Keratinocyte (primary cell): ENCODE measurements at regions not wholly inside any gene's neighbourhood (a gene's known extent, or its start where the extent isn't known, plus 50 kb on each side); places are given as distances from the start of the nearest gene placed in this dataset.

ENCODE experiments used
- CTCF ChIP-seq, 3 experiments: IDR thresholded peaks in 1 of 3; conservative IDR thresholded peaks in 1 of 3; optimal IDR thresholded peaks in 1 of 3; 2 replicates in 2 of 3; 3 replicates in 1 of 3; pipeline versions ENCODE3 to v1.5.1; 2011; ENCODE audit warnings: low read length in 3 of 3, mild to moderate bottlenecking in 3 of 3, moderate library complexity in 2 of 3, control low read depth in 1 of 3, inconsistent platforms in 1 of 3; ENCODE audit not compliant: insufficient read depth in 2 of 3; ENCODE audit errors: extremely low read depth in 1 of 3
- EZH2 ChIP-seq: IDR thresholded peaks from one replicate; pipeline ENCODE4 v1.6.1; 2012; ENCODE audit warnings: inconsistent platforms, mild to moderate bottlenecking, low read length, moderate library complexity

GRCh38 chr3:5806192-5806591, 618.7 kb downstream of the EDEM1 start:
- TF ChIP-seq CTCF (optimal IDR thresholded peaks at IDR 0.05 in 1 of 3, IDR thresholded peaks at IDR 0.05 in 1 of 3, conservative IDR thresholded peaks at IDR 0.05 in 1 of 3; ENCODE audit: extremely low read depth in 1 of 3, insufficient read depth in 2 of 3, low read length in 3 of 3) = no peak
- no peak for TF ChIP-seq EZH2
